Adipocyte (in vitro differentiated cells): ENCODE measurements at regions not wholly inside any gene's neighbourhood (a gene's known extent, or its start where the extent isn't known, plus 50 kb on each side); places are given as distances from the start of the nearest gene placed in this dataset.
"Not testable (repeated sequence)": the region's sequence is repeated elsewhere in the genome, so short reads cannot be mapped to it uniquely, and the experiment has no call there.

Experiments
- DNase-seq: peaks from one replicate; pipeline ENCODE4 v3.0.0-alpha.2; 2015; ENCODE audit warnings: low read depth
- H3K27me3 ChIP-seq: replicated peaks from 2 replicates; pipeline ENCODE4 v1.7.0; 2013; ENCODE audit warnings: mild to moderate bottlenecking, low read length, moderate library complexity; ENCODE audit not compliant: control insufficient read depth, insufficient read depth
- H3K36me3 ChIP-seq: 2 replicates; pipeline ENCODE4 v1.7.0; 2013; ENCODE audit warnings: low read length, mild to moderate bottlenecking, moderate library complexity; ENCODE audit not compliant: control insufficient read depth, insufficient read depth, severe bottlenecking
- H3K4me1 ChIP-seq: 2 replicates; pipeline ENCODE4 v1.7.0; 2013; ENCODE audit warnings: mild to moderate bottlenecking, low read length, moderate library complexity; ENCODE audit not compliant: control insufficient read depth, insufficient read depth
- H3K4me3 ChIP-seq: 2 replicates; pipeline ENCODE4 v1.7.0; 2013; ENCODE audit warnings: mild to moderate bottlenecking, low read length, moderate library complexity
- H3K9ac ChIP-seq: 2 replicates; pipeline ENCODE4 v1.7.0; 2013; ENCODE audit warnings: mild to moderate bottlenecking, low read length, moderate library complexity
- H3K9me3 ChIP-seq: 2 replicates; pipeline ENCODE4 v1.7.0; 2013; ENCODE audit warnings: mild to moderate bottlenecking, low read length, moderate library complexity; ENCODE audit not compliant: control insufficient read depth

- peaks cover 8% of the 10 kb centered on the region for H3K9me3 ChIP-seq
- no peak overlapping the region for H3K4me3 ChIP-seq
- H3K9ac ChIP-seq = no peak overlapping the region
- no peaks in the 10 kb centered on the region for H3K27me3 ChIP-seq
- no peak for DNase-seq
- H3K4me1 ChIP-seq = no peaks in the 10 kb centered on the region
- no peaks in the 10 kb centered on the region for H3K36me3 ChIP-seq
These were observed 114.3 kb upstream of the EMCN start for GRCh38 chr4:100632163-100632562.

- H3K9ac ChIP-seq = no peak overlapping the region
- no peak overlapping the region for H3K4me3 ChIP-seq
- peaks cover under 1% of the 10 kb centered on the region for H3K9me3 ChIP-seq
- no peak for DNase-seq
- no peaks in the 10 kb centered on the region for H3K27me3 ChIP-seq
- H3K36me3 ChIP-seq = no peaks in the 10 kb centered on the region
- H3K4me1 ChIP-seq = no peaks in the 10 kb centered on the region
These were observed 113.6 kb upstream of the EMCN start for GRCh38 chr4:100631281-100631968.

GRCh38 chr4:100630341-100630740 lies 112.5 kb upstream of the EMCN start:
- Histone ChIP-seq H3K4me1 (no peaks in the 10 kb centered on the region), H3K9me3 (peaks cover 8% of the 10 kb centered on the region), H3K36me3 (no peaks in the 10 kb centered on the region), H3K4me3 (no peak overlapping the region), H3K27me3 (no peaks in the 10 kb centered on the region), H3K9ac (no peak overlapping the region)
- DNase-seq = no peak

- no peaks in the 10 kb centered on the region for H3K27me3 ChIP-seq
These were observed 92.0 kb upstream of the EMCN start for GRCh38 chr4:100609810-100610209.

GRCh38 chr4:100608651-100609050 lies 90.8 kb upstream of the EMCN start:
- H3K27me3 ChIP-seq, DNase-seq, H3K36me3 ChIP-seq, H3K4me1 ChIP-seq, H3K4me3 ChIP-seq, H3K9me3 ChIP-seq, H3K9ac ChIP-seq: not testable (repeated sequence)

More at GRCh38 chr4:100609810-100610209, 92.0 kb upstream of the EMCN start:
- no peak overlapping the region for H3K4me3 ChIP-seq
- H3K9ac ChIP-seq = no peak overlapping the region
- no peaks in the 10 kb centered on the region for H3K4me1 ChIP-seq
- no peaks in the 10 kb centered on the region for H3K9me3 ChIP-seq
- H3K36me3 ChIP-seq = no peaks in the 10 kb centered on the region
- no peak for DNase-seq

- Histone ChIP-seq H3K9me3 (no peaks in the 10 kb centered on the region), H3K9ac (no peak overlapping the region), H3K27me3 (no peaks in the 10 kb centered on the region), H3K36me3 (no peaks in the 10 kb centered on the region), H3K4me1 (no peaks in the 10 kb centered on the region), H3K4me3 (no peak overlapping the region)
- no peak for DNase-seq
These were observed 87.3 kb upstream of the EMCN start for GRCh38 chr4:100605144-100605543.

- Histone ChIP-seq H3K36me3 (no peaks in the 10 kb centered on the region), H3K4me3 (no peak overlapping the region), H3K27me3 (no peaks in the 10 kb centered on the region), H3K4me1 (no peaks in the 10 kb centered on the region), H3K9ac (no peak overlapping the region), H3K9me3 (no peaks in the 10 kb centered on the region)
- DNase-seq = no peak
These were observed 76.1 kb upstream of the EMCN start for GRCh38 chr4:100593935-100594334.

- no peaks in the 10 kb centered on the region for H3K36me3 ChIP-seq
- H3K27me3 ChIP-seq = no peaks in the 10 kb centered on the region
- no peak overlapping the region for H3K9ac ChIP-seq
- no peaks in the 10 kb centered on the region for H3K4me1 ChIP-seq
- H3K9me3 ChIP-seq = no peaks in the 10 kb centered on the region
- DNase-seq = no peak
- H3K4me3 ChIP-seq = no peak overlapping the region
These were observed 73.5 kb upstream of the EMCN start for GRCh38 chr4:100591161-100591876.

- DNase-seq = peak; percentile 7
- Histone ChIP-seq H3K4me3 (no peak overlapping the region), H3K27me3 (no peaks in the 10 kb centered on the region), H3K9me3 (no peaks in the 10 kb centered on the region), H3K9ac (no peak overlapping the region), H3K4me1 (no peaks in the 10 kb centered on the region), H3K36me3 (no peaks in the 10 kb centered on the region)
These were observed 72.5 kb upstream of the EMCN start for GRCh38 chr4:100590325-100590724.

GRCh38 chr4:100588076-100588475 lies 70.3 kb upstream of the EMCN start:
- Histone ChIP-seq H3K4me3 (no peak overlapping the region), H3K36me3 (no peaks in the 10 kb centered on the region), H3K9ac (no peak overlapping the region), H3K27me3 (no peaks in the 10 kb centered on the region), H3K9me3 (no peaks in the 10 kb centered on the region), H3K4me1 (no peaks in the 10 kb centered on the region)
- peak; percentile 40 for DNase-seq

- Histone ChIP-seq H3K9ac (no peak overlapping the region), H3K4me3 (no peak overlapping the region)
- peak; percentile 1 for DNase-seq
These were observed 64.3 kb upstream of the EMCN start for GRCh38 chr4:100582146-100582545.

More at GRCh38 chr4:100582146-100582545, 64.3 kb upstream of the EMCN start:
- no peaks in the 10 kb centered on the region for H3K36me3 ChIP-seq
- no peaks in the 10 kb centered on the region for H3K9me3 ChIP-seq
- H3K4me1 ChIP-seq = no peaks in the 10 kb centered on the region
- H3K27me3 ChIP-seq = no peaks in the 10 kb centered on the region
